GM23338 (cell line): ENCODE measurements at regions not wholly inside any gene's neighbourhood (a gene's known extent, or its start where the extent isn't known, plus 50 kb on each side); places are given as distances from the start of the nearest gene placed in this dataset.

ENCODE experiments used
- CREB1 ChIP-seq: fragments of 250-450 bp; sonication (Bioruptor Pico); IDR thresholded peaks from 2 replicates; pipeline ENCODE4 v1.5.0; 2020; ENCODE audit warnings: low read depth, mild to moderate bottlenecking, moderate library complexity
- CTCF ChIP-seq, 2 experiments: fragments of 200-600 bp in 1 of 2; sonication (generic) in 1 of 2; conservative IDR thresholded peaks; 2 replicates each; pipeline versions ENCODE4 v1.5.1 to v1.6.1; 2016 to 2017; ENCODE audit warnings: antibody characterized with exemption in 2 of 2, low read depth in 2 of 2, mild to moderate bottlenecking in 2 of 2, moderate library complexity in 1 of 2
- EZH2 ChIP-seq: fragments of 200-600 bp; sonication (generic); IDR thresholded peaks from one replicate; pipeline ENCODE4 v1.8.0; 2017; ENCODE audit warnings: antibody characterized with exemption, mild to moderate bottlenecking, low read depth; ENCODE audit not compliant: unreplicated experiment
- EZH2phosphoT487 ChIP-seq: fragments of 200-600 bp; sonication (generic); IDR thresholded peaks from one replicate; pipeline ENCODE4 v1.8.1; 2018; ENCODE audit warnings: antibody characterized with exemption; ENCODE audit not compliant: unreplicated experiment
- JUNB ChIP-seq: IDR thresholded peaks from one replicate; pipeline ENCODE4 v1.6.1; 2016; ENCODE audit warnings: antibody characterized with exemption; ENCODE audit not compliant: unreplicated experiment
- NANOG ChIP-seq: IDR thresholded peaks from 2 replicates; pipeline ENCODE4 v1.6.1; 2016; ENCODE audit warnings: antibody characterized with exemption, borderline replicate concordance
- POLR2AphosphoS5 ChIP-seq: IDR thresholded peaks from 2 replicates; pipeline ENCODE4 v1.6.1; 2016; ENCODE audit warnings: antibody characterized with exemption, low read depth
- REST ChIP-seq: IDR thresholded peaks from one replicate; pipeline ENCODE4 v1.6.1; 2018; ENCODE audit warnings: antibody characterized with exemption; ENCODE audit not compliant: unreplicated experiment
- STAT1 ChIP-seq: IDR thresholded peaks from one replicate; pipeline ENCODE4 v1.6.1; 2016; ENCODE audit warnings: antibody characterized with exemption; ENCODE audit not compliant: unreplicated experiment
- ZNF114 ChIP-seq: fragments of 250-450 bp; sonication (Bioruptor Pico); IDR thresholded peaks from 2 replicates; pipeline ENCODE4 v1.5.0; 2020; ENCODE audit warnings: mild to moderate bottlenecking, moderate library complexity
- ZNF462 ChIP-seq: fragments of 250-450 bp; sonication (Bioruptor Pico); IDR thresholded peaks from 2 replicates; pipeline ENCODE4 v1.5.0; 2020; ENCODE audit warnings: mild to moderate bottlenecking, moderate library complexity

GRCh38 chr17:55829995-55830612 is 79.3 kb downstream of the PCTP start:
- no peak for TF ChIP-seq CTCF (conservative IDR thresholded peaks at IDR 0.05; ENCODE audit: low read depth in 2 of 2)
- no peak for TF ChIP-seq EZH2
- TF ChIP-seq EZH2phosphoT487 = no peak
- no peak for TF ChIP-seq ZNF114
- TF ChIP-seq POLR2AphosphoS5 = no peak
- TF ChIP-seq REST = no peak
- no peak for TF ChIP-seq STAT1
- TF ChIP-seq ZNF462 (CRISPR knock-in tag) = no peak
- no peak for TF ChIP-seq CREB1 (CRISPR knock-in tag)
- no peak for TF ChIP-seq NANOG
- no peak for TF ChIP-seq JUNB
